ENCODE measurements at regions not wholly inside any gene's neighbourhood (a gene's known extent, or its start where the extent isn't known, plus 50 kb on each side); places are given as distances from the start of the nearest gene placed in this dataset.

DNA sequence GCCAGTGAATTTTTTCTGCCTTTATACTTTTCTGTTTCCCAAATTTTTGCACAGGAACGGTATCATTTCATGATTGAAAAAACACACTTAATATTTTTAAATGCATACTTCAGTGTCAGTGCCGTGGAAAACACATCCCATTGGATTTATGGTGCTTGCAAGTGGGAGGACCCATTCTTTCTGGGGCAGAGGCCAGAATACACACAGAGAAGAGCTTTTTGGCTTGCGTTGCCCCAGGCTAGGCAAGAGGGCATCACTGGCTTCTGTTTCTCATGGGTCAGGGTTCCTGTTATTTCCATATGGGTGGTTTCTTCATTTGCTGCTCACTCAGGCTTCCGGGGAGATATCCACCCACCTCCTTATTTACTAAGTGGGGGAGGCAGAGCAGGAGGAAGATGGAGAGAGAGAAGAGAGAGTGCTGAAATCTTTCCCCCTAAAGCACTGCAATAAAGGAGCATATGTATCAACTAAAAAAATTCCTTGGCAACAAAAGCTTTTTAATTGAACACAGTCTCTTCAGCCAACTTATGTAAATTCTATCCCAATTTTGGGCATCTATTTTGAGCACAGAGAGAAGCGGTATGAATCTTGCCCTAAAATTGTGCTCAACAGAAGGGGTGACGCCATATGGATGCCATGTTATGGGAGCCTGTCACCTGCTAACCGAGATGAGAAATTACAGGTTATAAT lies 66.0 kb upstream of the KIRREL3 start:
- Histone ChIP-seq H3K4me1 (peaks cover 0 to 4% of the 10 kb centered on the region in 2 donors), H3K4me3 (no peak overlapping the region), H3K27ac (no peak overlapping the region), H3K9me3 (no peaks in the 10 kb centered on the region), H3K27me3 (no peaks in the 10 kb centered on the region), H3K36me3 (no peaks in the 10 kb centered on the region)
- no peak for DNase-seq
- intact Hi-C loops (cut with DNase I; ENCODE audit: low total_unique reads): no loop called here
- TF ChIP-seq, protein P1, sequence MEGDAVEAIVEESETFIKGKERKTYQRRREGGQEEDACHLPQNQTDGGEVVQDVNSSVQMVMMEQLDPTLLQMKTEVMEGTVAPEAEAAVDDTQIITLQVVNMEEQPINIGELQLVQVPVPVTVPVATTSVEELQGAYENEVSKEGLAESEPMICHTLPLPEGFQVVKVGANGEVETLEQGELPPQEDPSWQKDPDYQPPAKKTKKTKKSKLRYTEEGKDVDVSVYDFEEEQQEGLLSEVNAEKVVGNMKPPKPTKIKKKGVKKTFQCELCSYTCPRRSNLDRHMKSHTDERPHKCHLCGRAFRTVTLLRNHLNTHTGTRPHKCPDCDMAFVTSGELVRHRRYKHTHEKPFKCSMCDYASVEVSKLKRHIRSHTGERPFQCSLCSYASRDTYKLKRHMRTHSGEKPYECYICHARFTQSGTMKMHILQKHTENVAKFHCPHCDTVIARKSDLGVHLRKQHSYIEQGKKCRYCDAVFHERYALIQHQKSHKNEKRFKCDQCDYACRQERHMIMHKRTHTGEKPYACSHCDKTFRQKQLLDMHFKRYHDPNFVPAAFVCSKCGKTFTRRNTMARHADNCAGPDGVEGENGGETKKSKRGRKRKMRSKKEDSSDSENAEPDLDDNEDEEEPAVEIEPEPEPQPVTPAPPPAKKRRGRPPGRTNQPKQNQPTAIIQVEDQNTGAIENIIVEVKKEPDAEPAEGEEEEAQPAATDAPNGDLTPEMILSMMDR (IDR thresholded peaks at IDR 0.05): no peak
- no peak for TF ChIP-seq POLR2A (IDR thresholded peaks at IDR 0.05)

DNA sequence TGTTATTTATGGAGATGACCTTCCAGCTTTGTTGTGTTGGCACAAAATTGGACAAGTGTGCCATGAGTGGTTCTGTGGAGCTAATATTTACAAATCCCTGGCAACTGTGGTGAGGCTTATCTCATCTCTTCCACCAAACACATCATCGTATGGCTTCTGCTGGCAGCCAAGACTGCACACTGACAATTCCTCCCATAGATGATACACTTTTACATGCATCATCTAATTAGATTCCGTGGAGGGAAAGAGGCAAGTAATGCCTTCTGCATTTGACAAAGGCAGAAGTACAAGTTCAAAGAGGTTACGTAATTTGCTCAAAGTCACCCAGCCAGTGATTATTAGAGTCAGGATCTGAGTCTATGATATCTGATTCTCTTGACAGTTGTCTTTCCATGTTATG lies 62.7 kb upstream of the KIRREL3 start:
- Histone ChIP-seq H3K4me1 (peaks cover 0 to 4% of the 10 kb centered on the region in 2 donors), H3K27me3 (no peaks in the 10 kb centered on the region), H3K4me3 (no peak overlapping the region), H3K27ac (no peak overlapping the region), H3K36me3 (no peaks in the 10 kb centered on the region), H3K9me3 (no peaks in the 10 kb centered on the region)
- no peak for DNase-seq
- intact Hi-C loops (cut with DNase I; ENCODE audit: low total_unique reads): no loop called here
- TF ChIP-seq POLR2A (IDR thresholded peaks at IDR 0.05): no peak
- TF ChIP-seq, protein P1 (IDR thresholded peaks at IDR 0.05): no peak

DNA sequence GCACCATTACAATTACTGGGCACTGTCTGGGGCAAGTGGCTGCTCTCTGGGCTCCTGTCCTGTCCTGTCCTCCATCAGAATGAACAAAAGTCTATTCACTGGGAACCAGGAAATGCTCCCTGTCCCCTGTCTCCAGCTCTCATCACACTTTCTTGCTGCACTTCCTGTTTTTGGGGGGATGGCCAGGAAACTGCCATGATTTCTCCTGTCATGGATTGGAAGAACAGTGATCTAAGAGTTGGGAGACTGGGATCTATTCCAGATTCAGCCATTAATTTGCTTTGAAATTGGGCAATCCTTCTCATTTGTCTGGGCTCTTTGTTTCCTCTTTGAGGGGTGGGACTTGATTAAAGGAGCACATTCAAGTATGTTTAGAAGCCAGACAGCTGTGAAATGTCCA lies 61.4 kb upstream of the KIRREL3 start:
- DNase-seq: no peak
- no peaks in the 10 kb centered on the region for H3K27me3 ChIP-seq
- TF ChIP-seq, protein P1 (IDR thresholded peaks at IDR 0.05): no peak
- TF ChIP-seq POLR2A (IDR thresholded peaks at IDR 0.05): no peak
- H3K36me3 ChIP-seq: no peaks in the 10 kb centered on the region
- H3K4me1 ChIP-seq: peaks cover 0 to 3% of the 10 kb centered on the region in 2 donors
- no peak overlapping the region for H3K4me3 ChIP-seq
- no peaks in the 10 kb centered on the region for H3K9me3 ChIP-seq
- intact Hi-C loops (cut with DNase I; ENCODE audit: low total_unique reads): no loop called here
- H3K27ac ChIP-seq: no peak overlapping the region

DNA sequence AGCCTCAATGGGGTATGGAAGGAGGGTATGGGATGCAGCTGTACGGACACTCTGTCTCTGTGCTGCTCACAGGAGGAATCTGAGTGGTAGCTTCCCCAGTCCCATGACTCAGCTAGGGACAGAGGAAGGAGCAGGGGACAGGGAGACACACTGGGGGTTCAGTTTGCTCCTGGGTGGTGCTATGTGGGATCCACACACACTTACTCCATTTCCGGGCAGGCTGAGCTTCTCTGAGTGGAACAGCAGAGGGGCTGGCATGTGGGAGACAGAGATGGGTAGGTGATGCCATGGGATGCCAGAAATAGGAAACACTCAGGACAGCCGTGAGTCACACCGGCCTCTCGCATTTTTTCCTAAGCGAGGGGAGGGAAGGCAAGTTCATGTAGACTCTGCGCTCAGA lies 59.2 kb upstream of the KIRREL3 start:
- DNase-seq: no peak
- no peak for TF ChIP-seq POLR2A (IDR thresholded peaks at IDR 0.05)
- TF ChIP-seq, protein P1 (IDR thresholded peaks at IDR 0.05): no peak
- intact Hi-C loops (cut with DNase I; ENCODE audit: low total_unique reads): no loop called here

DNA sequence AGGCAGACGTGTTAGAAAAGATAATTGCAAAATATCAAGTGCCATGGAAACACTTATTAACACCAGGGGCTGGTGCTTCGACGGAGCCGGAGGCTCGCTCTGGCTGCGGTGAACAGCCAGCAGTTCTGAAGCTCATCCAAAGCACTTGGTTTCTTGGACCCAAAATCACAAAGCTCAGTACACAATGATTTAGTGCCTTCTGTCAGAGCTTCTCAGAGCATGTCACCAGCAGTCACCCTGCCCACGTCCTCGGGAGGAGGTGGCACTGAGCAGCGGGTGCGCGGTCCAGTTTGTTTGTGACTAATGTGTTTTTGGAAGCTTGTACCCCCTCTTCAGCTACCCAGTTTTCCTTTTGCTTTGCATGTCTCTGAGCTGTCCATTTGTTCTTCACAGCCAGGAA lies 58.7 kb upstream of the KIRREL3 start:
- Histone ChIP-seq H3K27ac (no peak overlapping the region), H3K27me3 (no peaks in the 10 kb centered on the region), H3K4me1 (no peaks in the 10 kb centered on the region), H3K9me3 (no peaks in the 10 kb centered on the region), H3K4me3 (no peak overlapping the region), H3K36me3 (no peaks in the 10 kb centered on the region)
- intact Hi-C loops (cut with DNase I; ENCODE audit: low total_unique reads): no loop called here
- DNase-seq: no peak
- TF ChIP-seq POLR2A (IDR thresholded peaks at IDR 0.05): no peak
- TF ChIP-seq, protein P1 (IDR thresholded peaks at IDR 0.05): no peak

More for the DNA sequence above, 59.2 kb upstream of the KIRREL3 start:
- no peak overlapping the region for H3K27ac ChIP-seq
- H3K36me3 ChIP-seq: no peaks in the 10 kb centered on the region
- no peaks in the 10 kb centered on the region for H3K9me3 ChIP-seq
- H3K27me3 ChIP-seq: no peaks in the 10 kb centered on the region
- no peaks in the 10 kb centered on the region for H3K4me1 ChIP-seq
- H3K4me3 ChIP-seq: no peak overlapping the region

Data from uterus (tissue), 3 donors.